ENCODE measurements at regions not wholly inside any gene's neighbourhood (a gene's known extent, or its start where the extent isn't known, plus 50 kb on each side); places are given as distances from the start of the nearest gene placed in this dataset.

DNA sequence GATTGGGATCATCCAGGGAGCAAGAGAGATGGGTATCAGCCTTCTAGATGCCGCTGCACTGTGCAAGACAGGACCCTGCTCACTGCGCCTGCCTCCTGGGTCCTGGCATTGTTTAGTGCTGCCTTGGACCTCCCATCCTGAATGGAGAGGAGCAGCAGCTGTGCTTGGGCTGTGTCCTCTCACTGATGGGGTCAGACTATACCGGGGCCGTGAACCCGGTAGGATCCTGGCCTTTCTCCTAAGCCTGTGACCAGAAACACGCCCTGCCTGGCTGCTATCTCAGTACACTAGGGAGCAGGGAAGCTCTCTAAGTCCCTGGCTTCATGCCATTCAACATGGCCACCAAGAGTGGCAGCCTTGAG, 309.4 kb upstream of the ZNF32 start:
- TF ChIP-seq CBX3 (IDR thresholded peaks at IDR 0.05; ENCODE audit: low read depth) (no peak), JUND (IDR thresholded peaks at IDR 0.05) (no peak), TCF7L2 (IDR thresholded peaks at IDR 0.05; ENCODE audit: borderline replicate concordance, extremely low read depth, insufficient read depth, insufficient read length) (no peak), RAD21 (IDR thresholded peaks at IDR 0.05; ENCODE audit: low read depth) (no peak), EZH2 (IDR thresholded peaks at IDR 0.05) (no peak), POLR2A (IDR thresholded peaks at IDR 0.05; ENCODE audit: borderline replicate concordance, extremely low read depth, insufficient read depth, insufficient read length) (no peak), POLR2AphosphoS5 (IDR thresholded peaks at IDR 0.05; ENCODE audit: low read depth, low read length) (no peak), SIN3A (IDR thresholded peaks at IDR 0.05; ENCODE audit: low read depth) (no peak), ZNF274 (IDR thresholded peaks at IDR 0.05; ENCODE audit: low read depth, low read length) (no peak), EZH2phosphoT487 (IDR thresholded peaks at IDR 0.05; ENCODE audit: borderline replicate concordance) (no peak), YY1 (IDR thresholded peaks at IDR 0.05; ENCODE audit: extremely low read depth, insufficient replicate concordance, low read depth, low read length) (no peak)
- TF ChIP-seq, protein P1, sequence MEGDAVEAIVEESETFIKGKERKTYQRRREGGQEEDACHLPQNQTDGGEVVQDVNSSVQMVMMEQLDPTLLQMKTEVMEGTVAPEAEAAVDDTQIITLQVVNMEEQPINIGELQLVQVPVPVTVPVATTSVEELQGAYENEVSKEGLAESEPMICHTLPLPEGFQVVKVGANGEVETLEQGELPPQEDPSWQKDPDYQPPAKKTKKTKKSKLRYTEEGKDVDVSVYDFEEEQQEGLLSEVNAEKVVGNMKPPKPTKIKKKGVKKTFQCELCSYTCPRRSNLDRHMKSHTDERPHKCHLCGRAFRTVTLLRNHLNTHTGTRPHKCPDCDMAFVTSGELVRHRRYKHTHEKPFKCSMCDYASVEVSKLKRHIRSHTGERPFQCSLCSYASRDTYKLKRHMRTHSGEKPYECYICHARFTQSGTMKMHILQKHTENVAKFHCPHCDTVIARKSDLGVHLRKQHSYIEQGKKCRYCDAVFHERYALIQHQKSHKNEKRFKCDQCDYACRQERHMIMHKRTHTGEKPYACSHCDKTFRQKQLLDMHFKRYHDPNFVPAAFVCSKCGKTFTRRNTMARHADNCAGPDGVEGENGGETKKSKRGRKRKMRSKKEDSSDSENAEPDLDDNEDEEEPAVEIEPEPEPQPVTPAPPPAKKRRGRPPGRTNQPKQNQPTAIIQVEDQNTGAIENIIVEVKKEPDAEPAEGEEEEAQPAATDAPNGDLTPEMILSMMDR (IDR thresholded peaks at IDR 0.05 in 2 of 3, conservative IDR thresholded peaks at IDR 0.05 in 1 of 3; ENCODE audit: borderline replicate concordance in 1 of 3, insufficient read depth in 1 of 3, low read depth in 2 of 3, low read length in 2 of 3) = no peak
- TF ChIP-seq, protein P2, sequence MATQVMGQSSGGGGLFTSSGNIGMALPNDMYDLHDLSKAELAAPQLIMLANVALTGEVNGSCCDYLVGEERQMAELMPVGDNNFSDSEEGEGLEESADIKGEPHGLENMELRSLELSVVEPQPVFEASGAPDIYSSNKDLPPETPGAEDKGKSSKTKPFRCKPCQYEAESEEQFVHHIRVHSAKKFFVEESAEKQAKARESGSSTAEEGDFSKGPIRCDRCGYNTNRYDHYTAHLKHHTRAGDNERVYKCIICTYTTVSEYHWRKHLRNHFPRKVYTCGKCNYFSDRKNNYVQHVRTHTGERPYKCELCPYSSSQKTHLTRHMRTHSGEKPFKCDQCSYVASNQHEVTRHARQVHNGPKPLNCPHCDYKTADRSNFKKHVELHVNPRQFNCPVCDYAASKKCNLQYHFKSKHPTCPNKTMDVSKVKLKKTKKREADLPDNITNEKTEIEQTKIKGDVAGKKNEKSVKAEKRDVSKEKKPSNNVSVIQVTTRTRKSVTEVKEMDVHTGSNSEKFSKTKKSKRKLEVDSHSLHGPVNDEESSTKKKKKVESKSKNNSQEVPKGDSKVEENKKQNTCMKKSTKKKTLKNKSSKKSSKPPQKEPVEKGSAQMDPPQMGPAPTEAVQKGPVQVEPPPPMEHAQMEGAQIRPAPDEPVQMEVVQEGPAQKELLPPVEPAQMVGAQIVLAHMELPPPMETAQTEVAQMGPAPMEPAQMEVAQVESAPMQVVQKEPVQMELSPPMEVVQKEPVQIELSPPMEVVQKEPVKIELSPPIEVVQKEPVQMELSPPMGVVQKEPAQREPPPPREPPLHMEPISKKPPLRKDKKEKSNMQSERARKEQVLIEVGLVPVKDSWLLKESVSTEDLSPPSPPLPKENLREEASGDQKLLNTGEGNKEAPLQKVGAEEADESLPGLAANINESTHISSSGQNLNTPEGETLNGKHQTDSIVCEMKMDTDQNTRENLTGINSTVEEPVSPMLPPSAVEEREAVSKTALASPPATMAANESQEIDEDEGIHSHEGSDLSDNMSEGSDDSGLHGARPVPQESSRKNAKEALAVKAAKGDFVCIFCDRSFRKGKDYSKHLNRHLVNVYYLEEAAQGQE (IDR thresholded peaks at IDR 0.05; ENCODE audit: low read depth) = no peak

All from HCT116 (cell line).